IMR-90 (cell line): ENCODE measurements at regions not wholly inside any gene's neighbourhood (a gene's known extent, or its start where the extent isn't known, plus 50 kb on each side); places are given as distances from the start of the nearest gene placed in this dataset.

ENCODE experiments used
- ATAC-seq: fragments of 200-7000 bp; cut with Tn5 transposase; 2 replicates; pipeline ENCODE4 v1.9.1; 2020; ENCODE audit warnings: low read depth, mild to moderate bottlenecking, moderate library complexity
- BruUV-seq: library from RNA; stranded (reverse); fragments of 400-500 nt; replicated peaks from 2 replicates; lab custom pipeline; 2021; lab: Mats Ljungman, UMichigan
- CTCF ChIA-PET: fragments of 300-600 bp; formaldehyde crosslinking; extraction: SDS; loops from one replicate; lab custom pipeline; 2021; ENCODE audit warnings: antibody characterized with exemption; lab: Yijun Ruan, JAX
- POLR2A ChIA-PET: fragments of 300-600 bp; sonication (Branson Sonifier 250); formaldehyde crosslinking; loops from one replicate; lab custom pipeline; 2022; ENCODE audit warnings: antibody characterized with exemption; ENCODE audit not compliant: unreplicated experiment; lab: Charles Lee
- DNase-seq: peaks from one replicate; pipeline ENCODE4 v3.0.0; 2013
- H2AFZ ChIP-seq: replicated peaks from 2 replicates; pipeline ENCODE3; 2013; ENCODE audit warnings: low read length, mild to moderate bottlenecking; ENCODE audit not compliant: poor library complexity
- H2AK5ac ChIP-seq: 2 replicates; pipeline ENCODE4 v1.6.1; 2013; ENCODE audit warnings: low read depth, low read length, inconsistent platforms
- H2AK9ac ChIP-seq: replicated peaks from 2 replicates; pipeline ENCODE3; 2013; ENCODE audit warnings: mild to moderate bottlenecking, low read depth, low read length, moderate library complexity; ENCODE audit not compliant: poor library complexity
- H2BK120ac ChIP-seq: 2 replicates; pipeline ENCODE4 v1.6.1; 2013; ENCODE audit warnings: low read depth, low read length, inconsistent platforms
- H2BK15ac ChIP-seq: 3 replicates; pipeline ENCODE4 v1.6.1; 2013; ENCODE audit warnings: low read depth, low read length, inconsistent platforms
- H2BK20ac ChIP-seq: 2 replicates; pipeline ENCODE4 v1.6.1; 2013; ENCODE audit warnings: low read depth, mild to moderate bottlenecking, inconsistent platforms, low read length, moderate library complexity
- H2BK5ac ChIP-seq: 2 replicates; pipeline ENCODE4 v1.6.1; 2013; ENCODE audit warnings: mild to moderate bottlenecking, low read depth, low read length, inconsistent platforms; ENCODE audit not compliant: poor library complexity, severe bottlenecking
- H3K14ac ChIP-seq: replicated peaks from 2 replicates; pipeline ENCODE4 v1.6.1; 2013; ENCODE audit warnings: low read depth, low read length, inconsistent platforms
- H3K18ac ChIP-seq: 2 replicates; pipeline ENCODE4 v1.6.1; 2013; ENCODE audit warnings: low read depth, low read length, control low read depth
- H3K23ac ChIP-seq: 2 replicates; pipeline ENCODE4 v1.6.1; 2013; ENCODE audit warnings: low read depth, low read length, inconsistent platforms
- H3K27ac ChIP-seq: 2 replicates; pipeline ENCODE4 v1.5.1; 2013; ENCODE audit warnings: mild to moderate bottlenecking, control low read depth, low read length; ENCODE audit not compliant: insufficient read depth
- H3K27me3 ChIP-seq: 2 replicates; pipeline ENCODE4 v1.6.1; 2013; ENCODE audit warnings: low read length; ENCODE audit not compliant: control insufficient read depth, insufficient read depth
- H3K36me3 ChIP-seq: 2 replicates; pipeline ENCODE4 v1.6.1; 2013; ENCODE audit warnings: low read length, mixed read lengths; ENCODE audit not compliant: control insufficient read depth, insufficient read depth
- H3K4ac ChIP-seq: 2 replicates; pipeline ENCODE4 v1.6.1; 2013; ENCODE audit warnings: low read depth, low read length, inconsistent platforms
- H3K4me1 ChIP-seq: 2 replicates; pipeline ENCODE4 v1.6.1; 2013; ENCODE audit warnings: low read length, mixed read lengths; ENCODE audit not compliant: control insufficient read depth, insufficient read depth
- H3K4me2 ChIP-seq: 2 replicates; pipeline ENCODE4 v1.6.1; 2013; ENCODE audit warnings: low read depth, mild to moderate bottlenecking, control low read depth, low read length, moderate library complexity
- H3K4me3 ChIP-seq: 2 replicates; pipeline ENCODE4 v1.5.1; 2013; ENCODE audit warnings: low read depth, mild to moderate bottlenecking, control low read depth, low read length, moderate library complexity; ENCODE audit not compliant: insufficient read depth
- H3K56ac ChIP-seq: 2 replicates; pipeline ENCODE4 v1.6.1; 2013; ENCODE audit warnings: low read length, inconsistent platforms; ENCODE audit not compliant: insufficient read depth; ENCODE audit errors: extremely low read depth
- H3K79me1 ChIP-seq, 2 experiments: 2 replicates each; pipeline ENCODE4 v1.6.1; 2013; ENCODE audit warnings: low read length in 2 of 2, inconsistent platforms in 1 of 2, low read depth in 1 of 2
- H3K9ac ChIP-seq: 2 replicates; pipeline ENCODE4 v1.6.1; 2013; ENCODE audit warnings: low read depth, low read length, control low read depth
- H3K9me1 ChIP-seq: 2 replicates; pipeline ENCODE4 v1.6.1; 2013; ENCODE audit warnings: low read length, inconsistent platforms; ENCODE audit not compliant: insufficient read depth
- H3K9me3 ChIP-seq: 2 replicates; pipeline ENCODE4 v1.6.1; 2013; ENCODE audit warnings: low read length; ENCODE audit not compliant: control insufficient read depth, insufficient read depth
- H4K20me1 ChIP-seq: 2 replicates; pipeline ENCODE4 v1.6.1; 2013; ENCODE audit warnings: low read length, inconsistent platforms; ENCODE audit not compliant: insufficient read depth
- H4K5ac ChIP-seq: 2 replicates; pipeline ENCODE4 v1.6.1; 2013; ENCODE audit warnings: mild to moderate bottlenecking, low read depth, low read length, control low read depth
- H4K8ac ChIP-seq, 2 experiments: 2 replicates each; pipeline ENCODE4 v1.6.1; 2013; ENCODE audit warnings: low read depth in 2 of 2, low read length in 2 of 2, control low read depth in 1 of 2, inconsistent platforms in 1 of 2
- H4K91ac ChIP-seq: 2 replicates; pipeline ENCODE4 v1.6.1; 2013; ENCODE audit warnings: low read depth, low read length, inconsistent platforms; ENCODE audit not compliant: insufficient read depth
- BHLHE40 ChIP-seq: fragments of 150-350 bp; IDR thresholded peaks from 2 replicates; pipeline ENCODE4 v1.6.1; 2016; ENCODE audit warnings: mild to moderate bottlenecking, low read depth, low read length
- FOS ChIP-seq: fragments of 150-350 bp; IDR thresholded peaks from 2 replicates; pipeline ENCODE4 v1.6.1; 2016; ENCODE audit warnings: low read depth, low read length
- MAFK ChIP-seq: IDR thresholded peaks from 2 replicates; pipeline ENCODE4 v1.6.1; 2012; ENCODE audit warnings: low read depth, low read length, improper control_type of control experiment
- MAZ ChIP-seq: IDR thresholded peaks from 2 replicates; pipeline ENCODE4 v1.6.1; 2012; ENCODE audit warnings: low read depth, mild to moderate bottlenecking, low read length, improper control_type of control experiment, moderate library complexity, borderline replicate concordance
- MXI1 ChIP-seq: IDR thresholded peaks from 2 replicates; pipeline ENCODE4 v1.6.1; 2012; ENCODE audit warnings: low read depth, mild to moderate bottlenecking, low read length, moderate library complexity, borderline replicate concordance
- NFE2L2 ChIP-seq: fragments of 150-350 bp; IDR thresholded peaks from 2 replicates; pipeline ENCODE4 v1.6.1; 2016; ENCODE audit warnings: low read depth, mild to moderate bottlenecking, low read length
- RAD21 ChIP-seq: IDR thresholded peaks from 2 replicates; pipeline ENCODE4 v1.6.1; 2012; ENCODE audit warnings: low read length, improper control_type of control experiment
- RFX5 ChIP-seq: IDR thresholded peaks from 2 replicates; pipeline ENCODE4 v1.8.0; 2012; ENCODE audit warnings: low read depth, mild to moderate bottlenecking, low read length, moderate library complexity
- dilution Hi-C: fragments of 300-500 bp; cut with HindIII; formaldehyde crosslinking; loops from one replicate; pipeline ENCODE4 v1.14.3; 2018; ENCODE audit warnings: low sequenced_read_pairs; ENCODE audit not compliant: unreplicated experiment
- in situ Hi-C: fragments of 300-500 bp; cut with MboI; formaldehyde crosslinking; loops from 3 replicates; pipeline ENCODE4 v1.14.3; 2019; ENCODE audit warnings: low sequenced_read_pairs, inconsistent platforms, mixed read lengths
- intact Hi-C: fragments of 100-400 bp; cut with micrococcal nuclease; formaldehyde crosslinking; loops from 2 replicates; pipeline ENCODE4 v1.10.0; 2022

DNA sequence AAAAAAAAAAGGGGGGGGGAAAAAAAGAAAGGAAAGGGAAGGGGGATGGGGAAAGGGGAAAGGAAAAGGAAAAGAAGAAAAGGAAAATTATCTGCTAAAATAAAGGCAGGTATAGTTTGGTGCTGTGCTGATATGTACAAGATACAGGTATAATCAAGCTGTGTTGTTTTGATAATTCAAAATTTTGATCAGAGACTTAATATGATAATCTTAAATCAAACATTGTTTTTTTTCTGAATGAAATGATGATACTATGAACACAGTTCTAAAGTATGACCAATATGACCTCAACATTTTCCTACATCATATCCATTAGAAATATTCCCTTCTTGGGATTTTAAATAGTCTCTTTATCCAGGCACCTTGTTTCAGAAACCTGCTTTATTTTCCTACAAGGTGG, 115.6 kb upstream of the TRPM3 start:
- ChIA-PET POLR2A (no interaction called here), CTCF (no interaction called here)
- no peak for DNase-seq
- Histone ChIP-seq H2AK5ac (no peak overlapping the region), H4K8ac (no peak overlapping the region), H3K4me3 (no peak overlapping the region), H3K27me3 (no peaks in the 10 kb centered on the region), H3K4me1 (no peaks in the 10 kb centered on the region), H3K9ac (no peak overlapping the region), H3K4me2 (no peak overlapping the region), H4K5ac (no peak overlapping the region), H4K20me1 (no peaks in the 10 kb centered on the region), H3K36me3 (no peaks in the 10 kb centered on the region), H3K23ac (no peak overlapping the region), H2BK5ac (no peak overlapping the region), H3K14ac (no peak overlapping the region), H2BK15ac (no peak overlapping the region), H3K18ac (no peak overlapping the region), H3K79me1 (no peaks in the 10 kb centered on the region), H2BK120ac (no peak overlapping the region), H3K9me1 (no peaks in the 10 kb centered on the region), H3K56ac (no peak overlapping the region), H3K4ac (no peak overlapping the region), H2BK20ac (no peak overlapping the region), H3K27ac (no peak overlapping the region), H2AK9ac (no peak overlapping the region), H3K9me3 (no peaks in the 10 kb centered on the region), H4K91ac (no peak overlapping the region), H2AFZ (no peak overlapping the region)
- BruUV-seq = no TSS peak
- in situ Hi-C loops (no loop called here), intact Hi-C loops (no loop called here), dilution Hi-C loops (no loop called here)
- ATAC-seq = no peak
- TF ChIP-seq RFX5 (no peak), RAD21 (no peak), MXI1 (no peak), NFE2L2 (no peak), MAFK (no peak), BHLHE40 (no peak), FOS (no peak), MAZ (no peak)
